Stimulated activated CD4-positive, alpha-beta T cell treated with anti-CD3 and anti-CD28 coated beads, Interleukin-2, amount 100 ng/mL, for 48 hours (primary cell): ENCODE measurements at regions not wholly inside any gene's neighbourhood (a gene's known extent, or its start where the extent isn't known, plus 50 kb on each side); places are given as distances from the start of the nearest gene placed in this dataset.

Experiments
- DNase-seq, 2 donors: peaks; one replicate each; pipeline ENCODE4 v3.0.0-alpha.2; 2020

GRCh38 chr9:32331240-32331639, 53.2 kb upstream of the ACO1 start:
- no peak for DNase-seq

- no peak for DNase-seq
These were observed 50.3 kb upstream of the ACO1 start for GRCh38 chr9:32334112-32334511.
